NCI-H524 treated with DMSO at 0.1 percent for 48 hours (cell line): ENCODE measurements at regions not wholly inside any gene's neighbourhood (a gene's known extent, or its start where the extent isn't known, plus 50 kb on each side); places are given as distances from the start of the nearest gene placed in this dataset.
"Not testable (repeated sequence)": the region's sequence is repeated elsewhere in the genome, so short reads cannot be mapped to it uniquely, and the experiment has no call there.

Experiments used
- DNase-seq: peaks from one replicate; lab custom pipeline; 2025; lab: John Stamatoyannopoulos, UW

- DNase-seq: no peak
Observed at GRCh38 chrX:148080593-148080992, 99.5 kb downstream of the FMR1NB start.

- DNase-seq: no peak
Observed at GRCh38 chrX:148084611-148085010, 103.5 kb downstream of the FMR1NB start.

GRCh38 chrX:148120151-148120550 is 139.0 kb downstream of the FMR1NB start:
- no peak for DNase-seq

GRCh38 chrX:148120999-148121623 is 140.0 kb downstream of the FMR1NB start:
- no peak for DNase-seq

- DNase-seq: not testable (repeated sequence)
Observed at GRCh38 chrX:148128872-148129505, 147.9 kb downstream of the FMR1NB start.

- DNase-seq: peak; percentile 40
Observed at GRCh38 chrX:148133105-148133725, 152.1 kb downstream of the FMR1NB start.

GRCh38 chrX:148134578-148134977 is 153.4 kb downstream of the FMR1NB start:
- no peak for DNase-seq

GRCh38 chrX:148135738-148136137 is 154.6 kb downstream of the FMR1NB start:
- DNase-seq: no peak

- DNase-seq: no peak
Observed at GRCh38 chrX:148146121-148146520, 165.0 kb downstream of the FMR1NB start.

GRCh38 chrX:148156986-148157385 is 175.8 kb downstream of the FMR1NB start:
- no peak for DNase-seq

- no peak for DNase-seq
Observed at GRCh38 chrX:148159796-148160195, 178.7 kb downstream of the FMR1NB start.

GRCh38 chrX:148161701-148162100 is 180.6 kb downstream of the FMR1NB start:
- peak; percentile 79 for DNase-seq

- DNase-seq: peak; percentile 54
Observed at GRCh38 chrX:148185631-148186030, 204.5 kb downstream of the FMR1NB start.

GRCh38 chrX:148192547-148192946 is 211.4 kb downstream of the FMR1NB start:
- no peak for DNase-seq

- no peak for DNase-seq
Observed at GRCh38 chrX:148193759-148194158, 212.6 kb downstream of the FMR1NB start.

- DNase-seq: no peak
Observed at GRCh38 chrX:148203531-148203930, 222.4 kb downstream of the FMR1NB start.

GRCh38 chrX:148204195-148204594 is 223.1 kb downstream of the FMR1NB start:
- no peak for DNase-seq

GRCh38 chrX:148214786-148215185 is 233.6 kb downstream of the FMR1NB start:
- DNase-seq: no peak

- DNase-seq: no peak
Observed at GRCh38 chrX:148215726-148216125, 234.6 kb downstream of the FMR1NB start.

GRCh38 chrX:148223361-148223760 is 242.2 kb downstream of the FMR1NB start:
- no peak for DNase-seq

- no peak for DNase-seq
Observed at GRCh38 chrX:148228521-148228920, 247.4 kb downstream of the FMR1NB start.

GRCh38 chrX:148229801-148230303 is 248.7 kb downstream of the FMR1NB start:
- no peak for DNase-seq

- DNase-seq: no peak
Observed at GRCh38 chrX:148259990-148260389, 240.4 kb upstream of the AFF2 start.
